ENCODE measurements at regions not wholly inside any gene's neighbourhood (a gene's known extent, or its start where the extent isn't known, plus 50 kb on each side); places are given as distances from the start of the nearest gene placed in this dataset.

DNA sequence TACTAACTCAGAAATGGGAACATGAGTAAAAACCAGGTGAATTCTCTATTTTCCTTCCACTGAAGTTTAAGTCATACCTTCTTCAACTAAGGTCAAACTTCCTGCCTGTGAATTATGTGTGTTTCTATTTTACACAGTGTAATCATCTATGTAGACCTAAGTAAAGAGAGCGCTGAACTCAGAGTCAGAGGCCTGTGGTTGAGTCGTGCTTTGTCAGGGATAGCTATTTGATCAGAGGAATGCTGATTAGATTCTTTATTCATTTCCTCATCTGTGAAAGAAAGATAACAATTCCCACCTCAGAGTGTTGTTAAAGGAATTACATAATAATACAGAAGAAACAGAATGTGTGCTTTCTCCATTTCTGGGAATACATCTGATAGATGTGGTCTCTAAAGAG lies 654.1 kb downstream of the STIM2 start:
- H3K27ac ChIP-seq (ENCODE audit: low read depth, low read length), result no peak overlapping the region
- no peaks in the 10 kb centered on the region for H3K36me3 ChIP-seq (ENCODE audit: control insufficient read depth, insufficient read depth, low read length)
- no peaks in the 10 kb centered on the region for H3K27me3 ChIP-seq (ENCODE audit: control insufficient read depth, insufficient read depth, low read length)
- H3K4me1 ChIP-seq (ENCODE audit: control insufficient read depth, insufficient read depth, low read length), result no peaks in the 10 kb centered on the region
- no peak overlapping the region for H3K4me3 ChIP-seq (ENCODE audit: low read length)
- no peak overlapping the region for H3K9ac ChIP-seq (ENCODE audit: low read length)

- Histone ChIP-seq H3K4me3 (ENCODE audit: low read length) (no peak overlapping the region), H3K9ac (ENCODE audit: low read length) (no peak overlapping the region), H3K36me3 (ENCODE audit: control insufficient read depth, insufficient read depth, low read length) (no peaks in the 10 kb centered on the region), H3K27ac (ENCODE audit: low read depth, low read length) (no peak overlapping the region), H3K4me1 (ENCODE audit: control insufficient read depth, insufficient read depth, low read length) (no peaks in the 10 kb centered on the region), H3K27me3 (ENCODE audit: control insufficient read depth, insufficient read depth, low read length) (no peaks in the 10 kb centered on the region)
Observed at GRCh38 chr4:27515140-27515539, 654.5 kb downstream of the STIM2 start.

GRCh38 chr4:27518876-27519275 lies 658.2 kb downstream of the STIM2 start:
- Histone ChIP-seq H3K27ac (ENCODE audit: low read depth, low read length) (no peak overlapping the region), H3K27me3 (ENCODE audit: control insufficient read depth, insufficient read depth, low read length) (no peaks in the 10 kb centered on the region), H3K4me1 (ENCODE audit: control insufficient read depth, insufficient read depth, low read length) (no peaks in the 10 kb centered on the region), H3K9ac (ENCODE audit: low read length) (no peak overlapping the region), H3K4me3 (ENCODE audit: low read length) (no peak overlapping the region), H3K36me3 (ENCODE audit: control insufficient read depth, insufficient read depth, low read length) (no peaks in the 10 kb centered on the region)

GRCh38 chr4:27524224-27524623 lies 663.6 kb downstream of the STIM2 start:
- H3K27ac ChIP-seq (ENCODE audit: low read depth, low read length), result no peak overlapping the region
- H3K9ac ChIP-seq (ENCODE audit: low read length), result no peak overlapping the region
- no peaks in the 10 kb centered on the region for H3K4me1 ChIP-seq (ENCODE audit: control insufficient read depth, insufficient read depth, low read length)
- H3K4me3 ChIP-seq (ENCODE audit: low read length), result no peak overlapping the region
- no peaks in the 10 kb centered on the region for H3K36me3 ChIP-seq (ENCODE audit: control insufficient read depth, insufficient read depth, low read length)
- no peaks in the 10 kb centered on the region for H3K27me3 ChIP-seq (ENCODE audit: control insufficient read depth, insufficient read depth, low read length)

- no peak overlapping the region for H3K27ac ChIP-seq (ENCODE audit: low read depth, low read length)
- no peaks in the 10 kb centered on the region for H3K27me3 ChIP-seq (ENCODE audit: control insufficient read depth, insufficient read depth, low read length)
- H3K36me3 ChIP-seq (ENCODE audit: control insufficient read depth, insufficient read depth, low read length), result no peaks in the 10 kb centered on the region
- H3K4me3 ChIP-seq (ENCODE audit: low read length), result no peak overlapping the region
- H3K9ac ChIP-seq (ENCODE audit: low read length), result no peak overlapping the region
- H3K4me1 ChIP-seq (ENCODE audit: control insufficient read depth, insufficient read depth, low read length), result no peaks in the 10 kb centered on the region
Observed at GRCh38 chr4:27534488-27534887, 673.8 kb downstream of the STIM2 start.

GRCh38 chr4:27568236-27568951 lies 707.8 kb downstream of the STIM2 start:
- Histone ChIP-seq H3K27me3 (ENCODE audit: control insufficient read depth, insufficient read depth, low read length) (no peaks in the 10 kb centered on the region), H3K27ac (ENCODE audit: low read depth, low read length) (no peak overlapping the region), H3K4me1 (ENCODE audit: control insufficient read depth, insufficient read depth, low read length) (no peaks in the 10 kb centered on the region), H3K36me3 (ENCODE audit: control insufficient read depth, insufficient read depth, low read length) (no peaks in the 10 kb centered on the region), H3K9ac (ENCODE audit: low read length) (no peak overlapping the region), H3K4me3 (ENCODE audit: low read length) (no peak overlapping the region)

- H3K36me3 ChIP-seq (ENCODE audit: control insufficient read depth, insufficient read depth, low read length), result no peaks in the 10 kb centered on the region
- H3K4me3 ChIP-seq (ENCODE audit: low read length), result no peak overlapping the region
- H3K27me3 ChIP-seq (ENCODE audit: control insufficient read depth, insufficient read depth, low read length), result no peaks in the 10 kb centered on the region
Observed at GRCh38 chr4:27568952-27569319, 708.3 kb downstream of the STIM2 start.

DNA sequence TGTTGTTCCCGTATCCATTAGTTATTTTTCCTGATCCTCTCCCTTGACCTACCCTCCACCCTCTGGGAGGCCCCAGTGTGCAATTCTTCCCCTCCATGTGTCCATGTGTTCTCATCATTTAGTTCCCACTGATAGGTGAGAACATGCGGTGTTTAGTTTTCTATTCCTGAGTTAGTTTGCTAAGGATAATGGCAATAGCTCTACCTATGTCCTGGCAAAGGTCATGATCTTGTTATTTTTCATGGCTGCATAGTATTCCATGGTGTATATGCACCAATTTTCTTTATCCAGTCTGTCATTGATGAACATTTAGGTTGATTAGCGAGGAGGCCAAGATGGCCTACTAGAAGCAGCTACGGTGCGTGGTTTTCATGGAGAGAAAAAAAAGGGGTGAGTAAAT lies 714.1 kb downstream of the STIM2 start:
- Histone ChIP-seq H3K36me3 (ENCODE audit: control insufficient read depth, insufficient read depth, low read length) (no peaks in the 10 kb centered on the region), H3K4me1 (ENCODE audit: control insufficient read depth, insufficient read depth, low read length) (no peaks in the 10 kb centered on the region)

More at GRCh38 chr4:27568952-27569319, 708.3 kb downstream of the STIM2 start:
- no peak overlapping the region for H3K9ac ChIP-seq (ENCODE audit: low read length)
- no peak overlapping the region for H3K27ac ChIP-seq (ENCODE audit: low read depth, low read length)
- H3K4me1 ChIP-seq (ENCODE audit: control insufficient read depth, insufficient read depth, low read length), result no peaks in the 10 kb centered on the region

DNA sequence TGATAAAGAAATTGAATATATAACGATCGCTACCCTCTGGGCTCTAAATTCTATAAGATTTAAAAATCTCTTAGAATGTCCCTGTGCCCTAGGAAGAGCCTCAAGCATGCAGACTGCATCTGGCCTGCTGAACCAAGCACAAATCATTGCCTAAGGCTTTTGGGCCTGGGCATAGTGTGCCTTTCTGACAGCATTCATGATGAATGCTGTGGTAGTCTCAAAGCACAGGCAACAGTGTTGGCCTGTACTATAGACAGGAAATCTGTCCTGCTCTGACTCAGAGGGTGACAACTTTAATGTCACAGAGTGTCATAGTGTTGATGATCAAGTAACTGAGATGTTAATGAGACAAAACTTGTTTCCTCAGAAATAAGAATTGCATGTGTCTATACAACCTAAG lies 717.3 kb downstream of the STIM2 start:
- H3K27me3 ChIP-seq (ENCODE audit: control insufficient read depth, insufficient read depth, low read length), result no peaks in the 10 kb centered on the region
- no peaks in the 10 kb centered on the region for H3K4me1 ChIP-seq (ENCODE audit: control insufficient read depth, insufficient read depth, low read length)
- no peak overlapping the region for H3K4me3 ChIP-seq (ENCODE audit: low read length)
- no peaks in the 10 kb centered on the region for H3K36me3 ChIP-seq (ENCODE audit: control insufficient read depth, insufficient read depth, low read length)
- no peak overlapping the region for H3K9ac ChIP-seq (ENCODE audit: low read length)
- H3K27ac ChIP-seq (ENCODE audit: low read depth, low read length), result no peak overlapping the region

More for the DNA sequence above, 714.1 kb downstream of the STIM2 start:
- no peak overlapping the region for H3K27ac ChIP-seq (ENCODE audit: low read depth, low read length)
- no peak overlapping the region for H3K9ac ChIP-seq (ENCODE audit: low read length)
- no peak overlapping the region for H3K4me3 ChIP-seq (ENCODE audit: low read length)
- H3K27me3 ChIP-seq (ENCODE audit: control insufficient read depth, insufficient read depth, low read length), result no peaks in the 10 kb centered on the region

- no peak overlapping the region for H3K4me3 ChIP-seq (ENCODE audit: low read length)
- no peaks in the 10 kb centered on the region for H3K4me1 ChIP-seq (ENCODE audit: control insufficient read depth, insufficient read depth, low read length)
- no peaks in the 10 kb centered on the region for H3K27me3 ChIP-seq (ENCODE audit: control insufficient read depth, insufficient read depth, low read length)
- H3K9ac ChIP-seq (ENCODE audit: low read length), result no peak overlapping the region
- H3K36me3 ChIP-seq (ENCODE audit: control insufficient read depth, insufficient read depth, low read length), result no peaks in the 10 kb centered on the region
- H3K27ac ChIP-seq (ENCODE audit: low read depth, low read length), result no peak overlapping the region
Observed at GRCh38 chr4:27592738-27593137, 732.1 kb downstream of the STIM2 start.

GRCh38 chr4:27594922-27595321 lies 734.3 kb downstream of the STIM2 start:
- Histone ChIP-seq H3K4me1 (ENCODE audit: control insufficient read depth, insufficient read depth, low read length) (no peaks in the 10 kb centered on the region), H3K9ac (ENCODE audit: low read length) (no peak overlapping the region), H3K4me3 (ENCODE audit: low read length) (no peak overlapping the region), H3K27me3 (ENCODE audit: control insufficient read depth, insufficient read depth, low read length) (no peaks in the 10 kb centered on the region), H3K27ac (ENCODE audit: low read depth, low read length) (no peak overlapping the region), H3K36me3 (ENCODE audit: control insufficient read depth, insufficient read depth, low read length) (no peaks in the 10 kb centered on the region)

- no peaks in the 10 kb centered on the region for H3K27me3 ChIP-seq (ENCODE audit: control insufficient read depth, insufficient read depth, low read length)
- H3K9ac ChIP-seq (ENCODE audit: low read length), result no peak overlapping the region
- H3K4me3 ChIP-seq (ENCODE audit: low read length), result no peak overlapping the region
- H3K4me1 ChIP-seq (ENCODE audit: control insufficient read depth, insufficient read depth, low read length), result no peaks in the 10 kb centered on the region
- H3K27ac ChIP-seq (ENCODE audit: low read depth, low read length), result no peak overlapping the region
- H3K36me3 ChIP-seq (ENCODE audit: control insufficient read depth, insufficient read depth, low read length), result no peaks in the 10 kb centered on the region
Observed at GRCh38 chr4:27595571-27596360, 735.1 kb downstream of the STIM2 start.

- Histone ChIP-seq H3K27ac (ENCODE audit: low read depth, low read length) (no peak overlapping the region), H3K27me3 (ENCODE audit: control insufficient read depth, insufficient read depth, low read length) (no peaks in the 10 kb centered on the region), H3K9ac (ENCODE audit: low read length) (no peak overlapping the region), H3K4me3 (ENCODE audit: low read length) (no peak overlapping the region), H3K4me1 (ENCODE audit: control insufficient read depth, insufficient read depth, low read length) (no peaks in the 10 kb centered on the region), H3K36me3 (ENCODE audit: control insufficient read depth, insufficient read depth, low read length) (no peaks in the 10 kb centered on the region)
Observed at GRCh38 chr4:27602172-27602571, 741.5 kb downstream of the STIM2 start.
